WTC11 (cell line): ENCODE measurements at regions not wholly inside any gene's neighbourhood (a gene's known extent, or its start where the extent isn't known, plus 50 kb on each side); places are given as distances from the start of the nearest gene placed in this dataset.

ENCODE experiments used
- CBFB ChIP-seq: sonication (generic); formaldehyde crosslinking; IDR thresholded peaks from 2 replicates; pipeline ENCODE4 v1.8.1; 2022; ENCODE audit warnings: mild to moderate bottlenecking, low read depth, missing genetic modification reagents
- CREB1 ChIP-seq: sonication (generic); formaldehyde crosslinking; IDR thresholded peaks from 2 replicates; pipeline ENCODE4 v1.8.0; 2023; ENCODE audit warnings: mild to moderate bottlenecking, missing genetic modification reagents
- ELF4 ChIP-seq: sonication (generic); formaldehyde crosslinking; IDR thresholded peaks from 2 replicates; pipeline ENCODE4 v1.8.1; 2022; ENCODE audit warnings: low read depth, mild to moderate bottlenecking, moderate library complexity, missing genetic modification reagents
- SP1 ChIP-seq: sonication (generic); formaldehyde crosslinking; conservative IDR thresholded peaks from 2 replicates; pipeline ENCODE4 v1.8.1; 2022; ENCODE audit warnings: missing genetic modification reagents
- TCF7 ChIP-seq: sonication (generic); formaldehyde crosslinking; IDR thresholded peaks from 2 replicates; pipeline ENCODE4 v1.8.0; 2022; ENCODE audit warnings: mild to moderate bottlenecking, low read depth, missing genetic modification reagents, moderate library complexity
- TEAD4 ChIP-seq: sonication (generic); formaldehyde crosslinking; IDR thresholded peaks from 2 replicates; pipeline ENCODE4 v1.8.0; 2022; ENCODE audit warnings: mild to moderate bottlenecking, missing genetic modification reagents
- ZNF232 ChIP-seq: sonication (generic); formaldehyde crosslinking; IDR thresholded peaks from 2 replicates; pipeline ENCODE4 v1.8.0; 2022; ENCODE audit warnings: mild to moderate bottlenecking, missing genetic modification reagents
- TF ChIP-seq, protein P1 (sequence below): fragments of 200-600 bp; IDR thresholded peaks from 2 replicates; pipeline ENCODE4 v1.8.0; 2022; ENCODE audit warnings: antibody characterized with exemption
- TF ChIP-seq, protein P2 (sequence below): sonication (generic); formaldehyde crosslinking; IDR thresholded peaks from 2 replicates; pipeline ENCODE4 v1.8.1; 2023; ENCODE audit warnings: mild to moderate bottlenecking, missing genetic modification reagents, moderate library complexity
- TF ChIP-seq, protein P3 (sequence below): sonication (generic); formaldehyde crosslinking; IDR thresholded peaks from 2 replicates; pipeline ENCODE4 v1.8.1; 2022; ENCODE audit warnings: low read depth, missing genetic modification reagents, borderline replicate concordance
- TF ChIP-seq, protein P4 (sequence below): sonication (generic); formaldehyde crosslinking; IDR thresholded peaks from 2 replicates; pipeline ENCODE4 v1.8.0; 2022; ENCODE audit warnings: mild to moderate bottlenecking, missing genetic modification reagents
- TF ChIP-seq, protein P5 (sequence below): sonication (generic); formaldehyde crosslinking; IDR thresholded peaks from 2 replicates; pipeline ENCODE4 v1.8.1; 2023; ENCODE audit warnings: mild to moderate bottlenecking, missing genetic modification reagents

DNA sequence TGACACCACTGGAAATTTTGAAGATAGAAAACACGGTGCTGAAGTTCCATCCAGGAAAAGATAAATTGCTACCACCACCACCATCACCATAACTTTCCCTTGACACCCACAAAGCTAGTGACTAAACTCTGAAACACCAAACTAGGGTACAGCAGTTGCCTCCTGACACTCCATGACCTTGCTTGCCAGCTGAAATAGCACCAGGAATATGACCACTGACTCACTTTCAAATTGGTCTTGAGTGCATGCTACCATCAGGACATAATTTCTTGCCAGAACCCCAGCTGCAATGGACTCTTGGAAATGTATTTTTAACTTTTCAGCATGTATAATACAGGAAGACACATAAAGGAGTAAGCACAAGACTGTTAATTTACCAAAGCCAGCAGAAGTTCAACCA lies 283.3 kb downstream of the CENPC start:
- TF ChIP-seq, protein P1, sequence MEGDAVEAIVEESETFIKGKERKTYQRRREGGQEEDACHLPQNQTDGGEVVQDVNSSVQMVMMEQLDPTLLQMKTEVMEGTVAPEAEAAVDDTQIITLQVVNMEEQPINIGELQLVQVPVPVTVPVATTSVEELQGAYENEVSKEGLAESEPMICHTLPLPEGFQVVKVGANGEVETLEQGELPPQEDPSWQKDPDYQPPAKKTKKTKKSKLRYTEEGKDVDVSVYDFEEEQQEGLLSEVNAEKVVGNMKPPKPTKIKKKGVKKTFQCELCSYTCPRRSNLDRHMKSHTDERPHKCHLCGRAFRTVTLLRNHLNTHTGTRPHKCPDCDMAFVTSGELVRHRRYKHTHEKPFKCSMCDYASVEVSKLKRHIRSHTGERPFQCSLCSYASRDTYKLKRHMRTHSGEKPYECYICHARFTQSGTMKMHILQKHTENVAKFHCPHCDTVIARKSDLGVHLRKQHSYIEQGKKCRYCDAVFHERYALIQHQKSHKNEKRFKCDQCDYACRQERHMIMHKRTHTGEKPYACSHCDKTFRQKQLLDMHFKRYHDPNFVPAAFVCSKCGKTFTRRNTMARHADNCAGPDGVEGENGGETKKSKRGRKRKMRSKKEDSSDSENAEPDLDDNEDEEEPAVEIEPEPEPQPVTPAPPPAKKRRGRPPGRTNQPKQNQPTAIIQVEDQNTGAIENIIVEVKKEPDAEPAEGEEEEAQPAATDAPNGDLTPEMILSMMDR = no peak
- no peak for TF ChIP-seq ELF4 (CRISPR knock-in tag)
- TF ChIP-seq TEAD4 (CRISPR knock-in tag) = no peak
- no peak for TF ChIP-seq CBFB (CRISPR knock-in tag)
- TF ChIP-seq SP1 (CRISPR knock-in tag) = no peak
- TF ChIP-seq, protein P2, sequence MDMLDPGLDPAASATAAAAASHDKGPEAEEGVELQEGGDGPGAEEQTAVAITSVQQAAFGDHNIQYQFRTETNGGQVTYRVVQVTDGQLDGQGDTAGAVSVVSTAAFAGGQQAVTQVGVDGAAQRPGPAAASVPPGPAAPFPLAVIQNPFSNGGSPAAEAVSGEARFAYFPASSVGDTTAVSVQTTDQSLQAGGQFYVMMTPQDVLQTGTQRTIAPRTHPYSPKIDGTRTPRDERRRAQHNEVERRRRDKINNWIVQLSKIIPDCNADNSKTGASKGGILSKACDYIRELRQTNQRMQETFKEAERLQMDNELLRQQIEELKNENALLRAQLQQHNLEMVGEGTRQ (CRISPR knock-in tag) = no peak
- TF ChIP-seq, protein P3, sequence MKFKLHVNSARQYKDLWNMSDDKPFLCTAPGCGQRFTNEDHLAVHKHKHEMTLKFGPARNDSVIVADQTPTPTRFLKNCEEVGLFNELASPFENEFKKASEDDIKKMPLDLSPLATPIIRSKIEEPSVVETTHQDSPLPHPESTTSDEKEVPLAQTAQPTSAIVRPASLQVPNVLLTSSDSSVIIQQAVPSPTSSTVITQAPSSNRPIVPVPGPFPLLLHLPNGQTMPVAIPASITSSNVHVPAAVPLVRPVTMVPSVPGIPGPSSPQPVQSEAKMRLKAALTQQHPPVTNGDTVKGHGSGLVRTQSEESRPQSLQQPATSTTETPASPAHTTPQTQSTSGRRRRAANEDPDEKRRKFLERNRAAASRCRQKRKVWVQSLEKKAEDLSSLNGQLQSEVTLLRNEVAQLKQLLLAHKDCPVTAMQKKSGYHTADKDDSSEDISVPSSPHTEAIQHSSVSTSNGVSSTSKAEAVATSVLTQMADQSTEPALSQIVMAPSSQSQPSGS (CRISPR knock-in tag) = no peak
- TF ChIP-seq CREB1 (CRISPR knock-in tag) = no peak
- TF ChIP-seq, protein P4, sequence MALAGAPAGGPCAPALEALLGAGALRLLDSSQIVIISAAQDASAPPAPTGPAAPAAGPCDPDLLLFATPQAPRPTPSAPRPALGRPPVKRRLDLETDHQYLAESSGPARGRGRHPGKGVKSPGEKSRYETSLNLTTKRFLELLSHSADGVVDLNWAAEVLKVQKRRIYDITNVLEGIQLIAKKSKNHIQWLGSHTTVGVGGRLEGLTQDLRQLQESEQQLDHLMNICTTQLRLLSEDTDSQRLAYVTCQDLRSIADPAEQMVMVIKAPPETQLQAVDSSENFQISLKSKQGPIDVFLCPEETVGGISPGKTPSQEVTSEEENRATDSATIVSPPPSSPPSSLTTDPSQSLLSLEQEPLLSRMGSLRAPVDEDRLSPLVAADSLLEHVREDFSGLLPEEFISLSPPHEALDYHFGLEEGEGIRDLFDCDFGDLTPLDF (CRISPR knock-in tag) = no peak
- TF ChIP-seq, protein P5, sequence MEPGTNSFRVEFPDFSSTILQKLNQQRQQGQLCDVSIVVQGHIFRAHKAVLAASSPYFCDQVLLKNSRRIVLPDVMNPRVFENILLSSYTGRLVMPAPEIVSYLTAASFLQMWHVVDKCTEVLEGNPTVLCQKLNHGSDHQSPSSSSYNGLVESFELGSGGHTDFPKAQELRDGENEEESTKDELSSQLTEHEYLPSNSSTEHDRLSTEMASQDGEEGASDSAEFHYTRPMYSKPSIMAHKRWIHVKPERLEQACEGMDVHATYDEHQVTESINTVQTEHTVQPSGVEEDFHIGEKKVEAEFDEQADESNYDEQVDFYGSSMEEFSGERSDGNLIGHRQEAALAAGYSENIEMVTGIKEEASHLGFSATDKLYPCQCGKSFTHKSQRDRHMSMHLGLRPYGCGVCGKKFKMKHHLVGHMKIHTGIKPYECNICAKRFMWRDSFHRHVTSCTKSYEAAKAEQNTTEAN (CRISPR knock-in tag) = no peak
- no peak for TF ChIP-seq TCF7 (CRISPR knock-in tag)
- no peak for TF ChIP-seq ZNF232 (CRISPR knock-in tag)
